Suprapubic skin (tissue), 4 donors: ENCODE measurements at regions not wholly inside any gene's neighbourhood (a gene's known extent, or its start where the extent isn't known, plus 50 kb on each side); places are given as distances from the start of the nearest gene placed in this dataset.
A peak's percentile ranks its signal among the peaks of the same experiment; 100 is the strongest.
"Not testable (repeated sequence)": the region's sequence is repeated elsewhere in the genome, so short reads cannot be mapped to it uniquely, and the experiment has no call there.

Source experiments
- DNase-seq, 2 donors: peaks; one replicate each; pipeline ENCODE4 v3.0.0-alpha.2; 2019; ENCODE audit warnings: low spot score in 2 of 2
- H3K27ac ChIP-seq: fragments of 200-600 bp; sonication (generic); one replicate; pipeline ENCODE4 v1.5.1; 2019
- H3K27me3 ChIP-seq: fragments of 200-600 bp; sonication (generic); one replicate; pipeline ENCODE4 v1.5.1; 2019
- H3K36me3 ChIP-seq: fragments of 200-600 bp; sonication (generic); one replicate; pipeline ENCODE4 v1.5.1; 2019
- H3K4me1 ChIP-seq: fragments of 200-600 bp; sonication (generic); one replicate; pipeline ENCODE4 v1.5.1; 2019
- H3K4me3 ChIP-seq: fragments of 200-600 bp; sonication (generic); one replicate; pipeline ENCODE4 v1.5.1; 2019; ENCODE audit warnings: mild to moderate bottlenecking
- H3K9me3 ChIP-seq: fragments of 200-600 bp; sonication (generic); one replicate; pipeline ENCODE4 v1.5.1; 2019
- EP300 ChIP-seq: sonication (generic); formaldehyde crosslinking; IDR thresholded peaks from one replicate; pipeline ENCODE4 v1.6.1; 2017; ENCODE audit warnings: antibody characterized with exemption
- POLR2A ChIP-seq, 2 donors: fragments of 450-650 bp; IDR thresholded peaks; one replicate each; pipeline ENCODE4 v1.6.1; 2017; ENCODE audit warnings: antibody characterized with exemption in 2 of 2, mild to moderate bottlenecking in 2 of 2, moderate library complexity in 2 of 2
- POLR2AphosphoS5 ChIP-seq, 3 donors: sonication (generic); formaldehyde crosslinking; IDR thresholded peaks; one replicate each; pipeline ENCODE4 v1.6.1; 2017; ENCODE audit warnings: antibody characterized with exemption in 3 of 3
- WGBS: methylation state at CpG from one replicate; pipeline ENCODE4 v1.1.5; 2018; 5-methylcytosine and 5-hydroxymethylcytosine counted together
- TF ChIP-seq, protein P1 (sequence below), 2 donors: fragments of 200-600 bp in 1 of 2; fragments of 450-650 bp in 1 of 2; sonication (generic) in 1 of 2; IDR thresholded peaks; one replicate each; pipeline ENCODE4 v1.5.1; 2016 to 2019; ENCODE audit warnings: antibody characterized with exemption in 2 of 2, mild to moderate bottlenecking in 1 of 2, moderate library complexity in 1 of 2

GRCh38 chr14:47929334-47929733 lies 253.9 kb upstream of the MDGA2 start:
- H3K36me3 ChIP-seq = no peaks in the 10 kb centered on the region
- H3K4me3 ChIP-seq = no peak overlapping the region
- no peaks in the 10 kb centered on the region for H3K27me3 ChIP-seq
- H3K9me3 ChIP-seq = no peaks in the 10 kb centered on the region
- no peaks in the 10 kb centered on the region for H3K4me1 ChIP-seq
- no peak for DNase-seq
- no peak overlapping the region for H3K27ac ChIP-seq
- TF ChIP-seq POLR2AphosphoS5 (IDR thresholded peaks at IDR 0.05) = no peak
- TF ChIP-seq EP300 = no peak
- no peak for TF ChIP-seq POLR2A (IDR thresholded peaks at IDR 0.05)
- TF ChIP-seq, protein P1, sequence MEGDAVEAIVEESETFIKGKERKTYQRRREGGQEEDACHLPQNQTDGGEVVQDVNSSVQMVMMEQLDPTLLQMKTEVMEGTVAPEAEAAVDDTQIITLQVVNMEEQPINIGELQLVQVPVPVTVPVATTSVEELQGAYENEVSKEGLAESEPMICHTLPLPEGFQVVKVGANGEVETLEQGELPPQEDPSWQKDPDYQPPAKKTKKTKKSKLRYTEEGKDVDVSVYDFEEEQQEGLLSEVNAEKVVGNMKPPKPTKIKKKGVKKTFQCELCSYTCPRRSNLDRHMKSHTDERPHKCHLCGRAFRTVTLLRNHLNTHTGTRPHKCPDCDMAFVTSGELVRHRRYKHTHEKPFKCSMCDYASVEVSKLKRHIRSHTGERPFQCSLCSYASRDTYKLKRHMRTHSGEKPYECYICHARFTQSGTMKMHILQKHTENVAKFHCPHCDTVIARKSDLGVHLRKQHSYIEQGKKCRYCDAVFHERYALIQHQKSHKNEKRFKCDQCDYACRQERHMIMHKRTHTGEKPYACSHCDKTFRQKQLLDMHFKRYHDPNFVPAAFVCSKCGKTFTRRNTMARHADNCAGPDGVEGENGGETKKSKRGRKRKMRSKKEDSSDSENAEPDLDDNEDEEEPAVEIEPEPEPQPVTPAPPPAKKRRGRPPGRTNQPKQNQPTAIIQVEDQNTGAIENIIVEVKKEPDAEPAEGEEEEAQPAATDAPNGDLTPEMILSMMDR (IDR thresholded peaks at IDR 0.05) = no peak

DNA sequence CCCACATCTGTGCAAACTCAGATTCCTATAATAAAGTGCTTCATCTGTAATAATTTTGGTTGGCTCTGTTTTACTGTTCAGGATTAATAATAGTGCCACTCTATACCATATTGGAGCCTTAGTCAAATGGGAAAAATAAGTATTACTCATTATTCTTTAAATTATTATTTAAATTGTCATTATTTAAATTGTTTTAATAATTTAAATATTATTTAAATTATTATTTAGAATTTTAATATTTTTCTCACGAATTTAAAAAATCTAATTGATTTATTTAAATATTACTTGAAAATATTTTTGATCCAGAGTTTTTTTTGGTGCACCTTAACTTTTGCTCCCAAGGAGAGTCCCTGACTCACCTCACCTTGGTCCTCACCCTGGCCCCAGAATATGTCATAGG lies 245.7 kb upstream of the MDGA2 start:
- Histone ChIP-seq H3K27ac (no peak overlapping the region), H3K4me1 (no peaks in the 10 kb centered on the region), H3K27me3 (no peaks in the 10 kb centered on the region), H3K9me3 (no peaks in the 10 kb centered on the region), H3K4me3 (no peak overlapping the region), H3K36me3 (no peaks in the 10 kb centered on the region)
- WGBS = 32% methylated on average over 1 of the region's 1 CpG
- no peak for TF ChIP-seq POLR2A (IDR thresholded peaks at IDR 0.05)
- TF ChIP-seq, protein P1 (IDR thresholded peaks at IDR 0.05) = no peak
- TF ChIP-seq POLR2AphosphoS5 (IDR thresholded peaks at IDR 0.05) = no peak
- TF ChIP-seq EP300 = no peak
- DNase-seq = no peak

GRCh38 chr14:47919997-47920396 lies 244.6 kb upstream of the MDGA2 start:
- no peaks in the 10 kb centered on the region for H3K36me3 ChIP-seq
- H3K4me3 ChIP-seq = no peak overlapping the region
- WGBS = 89% methylated on average over 5 of the region's 6 CpGs
- no peaks in the 10 kb centered on the region for H3K27me3 ChIP-seq
- H3K27ac ChIP-seq = no peak overlapping the region
- H3K9me3 ChIP-seq = no peaks in the 10 kb centered on the region
- DNase-seq = peak in 1 of 2 donors; percentile 55
- no peaks in the 10 kb centered on the region for H3K4me1 ChIP-seq
- TF ChIP-seq EP300 (no peak), POLR2A (IDR thresholded peaks at IDR 0.05) (no peak), POLR2AphosphoS5 (IDR thresholded peaks at IDR 0.05) (no peak)
- TF ChIP-seq, protein P1 (IDR thresholded peaks at IDR 0.05) = no peak

DNA sequence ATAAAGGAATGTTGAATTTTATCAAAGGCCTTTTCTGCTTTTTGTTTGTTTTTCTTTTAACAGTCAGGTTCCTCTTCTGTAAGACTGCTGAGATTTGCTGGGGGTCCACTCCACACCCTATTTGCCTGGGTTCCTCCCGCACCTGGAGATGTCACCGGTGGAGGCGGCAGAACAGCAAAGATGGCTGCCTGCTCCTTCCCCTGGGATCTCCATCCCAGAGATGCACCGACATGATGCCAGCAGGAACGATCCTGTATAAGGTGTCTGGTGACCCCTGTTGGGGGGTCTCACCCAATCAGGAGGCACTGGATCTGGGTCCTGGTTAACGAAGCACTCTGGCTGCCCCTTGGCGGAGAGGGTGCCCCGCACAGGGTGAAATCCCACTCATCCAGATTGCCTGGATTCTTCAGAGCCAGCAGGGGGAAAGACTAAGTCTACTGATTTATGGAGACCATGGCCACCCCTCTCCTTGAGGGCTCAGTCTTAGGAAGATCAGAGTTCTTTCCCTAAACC lies 244.0 kb upstream of the MDGA2 start:
- no peaks in the 10 kb centered on the region for H3K36me3 ChIP-seq
- H3K27me3 ChIP-seq = no peaks in the 10 kb centered on the region
- 96% methylated on average over 7 of the region's 8 CpGs for WGBS
- H3K27ac ChIP-seq = no peak overlapping the region
- no peak overlapping the region for H3K4me3 ChIP-seq
- H3K9me3 ChIP-seq = no peaks in the 10 kb centered on the region
- peak in 1 of 2 donors; percentile 62 for DNase-seq
- H3K4me1 ChIP-seq = no peaks in the 10 kb centered on the region
- TF ChIP-seq, protein P1 (IDR thresholded peaks at IDR 0.05) = no peak
- TF ChIP-seq POLR2A (IDR thresholded peaks at IDR 0.05) (no peak), POLR2AphosphoS5 (IDR thresholded peaks at IDR 0.05) (no peak), EP300 (no peak)

- H3K27me3 ChIP-seq = no peaks in the 10 kb centered on the region
- no peaks in the 10 kb centered on the region for H3K36me3 ChIP-seq
- no peaks in the 10 kb centered on the region for H3K4me1 ChIP-seq
- TF ChIP-seq EP300 = no peak
- TF ChIP-seq, protein P1 (IDR thresholded peaks at IDR 0.05) = peak in 1 of 2 donors; percentile 14
- 51% methylated on average over 5 of the region's 5 CpGs for WGBS
- no peaks in the 10 kb centered on the region for H3K9me3 ChIP-seq
- DNase-seq = no peak
- no peak overlapping the region for H3K27ac ChIP-seq
- H3K4me3 ChIP-seq = no peak overlapping the region
Measured at GRCh38 chr14:47917344-47917954, 242.0 kb upstream of the MDGA2 start.

DNA sequence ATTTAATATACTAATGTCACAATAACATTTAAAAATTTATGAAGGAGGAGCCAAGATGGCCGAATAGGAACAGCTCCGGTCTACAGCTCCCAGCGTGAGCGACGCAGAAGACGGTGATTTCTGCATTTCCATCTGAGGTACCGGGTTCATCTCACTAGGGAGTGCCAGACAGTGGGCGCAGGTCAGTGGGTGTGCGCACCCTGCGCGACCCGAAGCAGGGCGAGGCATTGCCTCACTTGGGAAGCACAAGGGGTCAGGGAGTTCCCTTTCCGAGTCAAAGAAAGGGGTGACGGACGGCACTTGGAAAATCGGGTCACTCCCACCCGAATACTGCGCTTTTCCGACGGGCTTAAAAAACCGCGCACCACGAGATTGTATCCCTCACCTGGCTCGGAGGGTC lies 225.7 kb upstream of the MDGA2 start:
- H3K9me3 ChIP-seq, H3K27me3 ChIP-seq, DNase-seq, H3K27ac ChIP-seq, H3K4me1 ChIP-seq, H3K4me3 ChIP-seq, H3K36me3 ChIP-seq: not testable (repeated sequence)
- 92% methylated on average over 21 of the region's 25 CpGs for WGBS
